GM21526 (cell line): ENCODE measurements at regions not wholly inside any gene's neighbourhood (a gene's known extent, or its start where the extent isn't known, plus 50 kb on each side); places are given as distances from the start of the nearest gene placed in this dataset.
"Not testable (repeated sequence)": the region's sequence is repeated elsewhere in the genome, so short reads cannot be mapped to it uniquely, and the experiment has no call there.

Experiments used
- ATAC-seq: cut with Tn5 transposase; IDR thresholded peaks from one replicate; pipeline ENCODE4 v1.9.1; 2021; ENCODE audit warnings: moderate library complexity; ENCODE audit not compliant: unreplicated experiment, low FRiP score

GRCh38 chr12:124675881-124676713 lies 108.7 kb upstream of the NCOR2 start:
- no peak for ATAC-seq

DNA sequence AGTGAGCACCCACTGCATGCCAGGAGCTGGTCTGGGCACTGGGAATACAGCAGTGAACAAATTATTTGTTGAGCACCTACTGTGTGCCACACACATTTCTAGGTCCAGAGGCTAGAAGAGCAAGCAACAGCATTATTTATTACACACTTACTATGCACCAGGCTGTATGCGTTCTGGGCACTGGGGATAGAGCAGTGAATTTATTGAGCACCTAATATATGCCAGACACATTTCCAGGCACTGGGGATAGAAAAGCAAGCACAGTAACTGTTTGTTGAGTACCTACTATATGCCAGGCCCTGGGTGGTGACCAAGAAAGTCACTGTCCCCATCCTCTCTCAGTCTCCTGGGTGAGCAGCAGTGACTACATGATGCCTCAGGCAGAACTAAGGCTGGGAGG lies 107.5 kb upstream of the NCOR2 start:
- ATAC-seq, result no peak

GRCh38 chr12:124673801-124674617 lies 106.6 kb upstream of the NCOR2 start:
- no peak for ATAC-seq

- not testable (repeated sequence) for ATAC-seq
Measured at GRCh38 chr12:124669271-124669721, 101.9 kb upstream of the NCOR2 start.

DNA sequence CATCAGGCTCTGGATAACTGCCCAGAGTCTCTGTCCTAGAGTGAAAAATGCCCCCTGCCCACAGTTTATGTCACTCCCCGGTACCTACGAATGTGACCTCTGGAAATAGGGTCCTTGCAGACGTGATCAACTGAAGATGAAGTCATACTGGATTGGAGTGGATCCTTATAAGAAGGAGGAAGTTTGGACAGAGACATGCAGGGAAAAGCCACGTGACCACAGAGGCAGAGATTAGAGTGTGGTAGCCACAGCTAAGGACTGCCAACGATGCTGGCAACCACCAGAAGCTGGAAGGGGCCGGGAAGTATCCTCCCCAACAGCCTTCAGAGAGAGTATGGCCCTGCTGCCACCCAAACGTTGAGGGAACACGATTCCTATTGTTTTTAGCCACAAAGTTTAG lies 101.2 kb upstream of the NCOR2 start:
- no peak for ATAC-seq

DNA sequence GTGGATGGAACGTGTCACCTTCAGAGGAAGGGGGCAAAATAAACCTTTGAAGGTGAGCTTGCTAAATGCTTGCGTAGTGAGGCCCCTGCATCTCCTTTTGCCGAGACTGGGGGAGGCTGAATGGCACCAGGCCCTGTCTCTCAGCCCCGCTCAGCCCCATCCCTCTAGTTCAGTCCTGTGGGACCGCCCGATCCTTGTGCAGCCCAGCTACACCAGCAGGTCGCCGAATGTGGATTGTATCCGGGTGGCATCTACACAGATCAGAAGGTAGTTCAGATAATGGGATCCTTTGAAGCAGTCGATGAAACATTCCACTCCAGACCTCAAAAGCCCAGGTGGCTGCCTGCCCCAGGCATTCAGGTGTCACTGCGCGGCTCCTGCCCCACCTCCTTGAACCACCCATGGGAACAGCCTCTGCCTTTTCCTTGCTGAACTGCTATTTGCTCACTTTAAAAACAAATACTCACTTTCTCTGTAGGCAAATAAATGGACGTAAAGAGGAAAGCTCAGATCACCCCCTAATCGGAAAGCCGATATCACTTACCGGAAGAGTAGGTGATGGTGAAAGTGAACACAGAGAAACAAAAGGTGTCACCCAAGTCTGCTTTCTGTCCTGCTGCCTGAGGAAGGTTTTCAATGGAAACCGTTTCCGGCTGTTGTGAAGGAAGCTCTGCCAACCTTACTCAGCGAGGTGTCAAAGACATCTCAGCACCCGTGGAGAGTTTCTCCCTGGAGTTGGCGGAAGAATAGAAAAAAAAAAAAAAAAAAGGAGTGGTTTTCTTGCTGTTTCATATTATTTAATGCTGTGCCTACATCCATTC lies 100.3 kb upstream of the NCOR2 start:
- no peak for ATAC-seq

DNA sequence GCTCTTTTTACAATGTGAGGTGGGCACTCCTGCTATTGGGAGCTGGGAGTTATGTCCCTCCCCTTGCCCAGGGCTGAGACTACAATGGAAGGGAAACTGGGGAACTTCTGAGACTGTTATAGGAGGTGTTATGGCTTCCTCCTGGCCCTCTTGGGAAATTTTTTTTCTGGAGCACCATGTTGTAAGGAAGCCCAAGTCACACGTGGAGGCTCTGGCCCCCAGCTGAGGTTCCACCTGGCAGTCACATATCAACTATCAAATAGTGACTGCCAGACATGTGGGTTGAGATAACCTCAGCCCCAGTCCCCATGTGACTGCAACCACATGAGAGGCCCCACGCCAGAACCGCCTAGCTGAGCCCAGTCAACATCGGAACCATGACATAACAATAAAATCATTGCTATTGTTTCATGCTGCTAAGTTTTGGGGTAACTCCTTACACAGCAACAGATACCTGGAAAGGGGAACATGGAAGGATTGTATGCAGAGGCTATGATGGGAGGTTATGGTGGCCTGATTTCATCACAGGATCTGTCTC lies 99.4 kb upstream of the NCOR2 start:
- no peak for ATAC-seq

DNA sequence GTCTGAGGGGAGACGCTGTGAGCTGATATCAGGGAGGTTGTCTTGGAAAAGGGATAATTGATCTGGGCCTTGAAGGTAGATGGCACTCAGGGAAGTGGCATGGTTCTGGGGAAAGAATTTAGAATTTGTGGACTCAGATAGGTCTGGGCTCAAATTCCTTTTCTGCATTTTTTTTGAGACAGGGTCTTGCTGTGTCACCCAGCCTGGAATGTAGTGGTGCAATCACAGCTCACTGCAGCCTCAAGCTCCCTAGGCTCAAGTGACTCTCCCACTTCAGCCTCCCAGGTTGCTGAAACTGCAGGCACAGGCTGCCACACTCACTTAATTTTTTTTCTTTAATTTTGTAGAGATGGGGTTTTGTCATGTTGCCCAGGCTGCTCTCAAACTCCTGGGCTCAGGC lies 98.1 kb upstream of the NCOR2 start:
- ATAC-seq, result no peak

DNA sequence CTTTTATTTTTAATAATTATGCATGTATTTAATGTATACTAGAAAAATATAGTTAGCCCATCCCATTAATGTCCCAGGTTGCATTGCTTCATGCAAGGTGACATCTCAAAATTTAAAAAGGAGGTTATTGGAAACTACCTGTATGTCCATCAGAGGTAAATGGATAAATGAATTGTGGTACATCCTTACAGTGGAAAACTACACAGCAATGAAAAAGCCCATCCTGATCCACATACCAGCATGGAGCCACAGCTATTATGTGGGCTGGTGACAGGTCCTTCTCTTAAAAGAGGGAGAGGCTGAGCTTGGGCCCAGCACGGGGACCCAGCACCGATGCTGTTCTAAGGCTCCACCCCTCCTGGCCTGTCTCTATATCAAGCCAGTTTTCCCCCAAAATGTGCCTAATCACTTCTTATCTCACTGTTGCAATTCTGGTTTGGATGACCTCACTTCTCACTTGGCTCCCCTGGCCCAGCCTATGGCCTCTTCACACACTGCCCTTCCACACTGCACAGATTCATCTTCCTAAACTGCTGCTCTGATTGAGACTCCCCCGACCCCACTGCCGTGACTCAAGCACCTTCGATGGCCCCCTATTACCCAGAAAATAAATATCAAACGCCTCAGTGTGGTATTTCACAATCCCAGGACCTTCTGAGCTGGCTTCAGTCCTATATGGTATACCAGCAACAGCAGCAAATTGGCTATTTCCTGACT lies 97.1 kb upstream of the NCOR2 start:
- no peak for ATAC-seq

DNA sequence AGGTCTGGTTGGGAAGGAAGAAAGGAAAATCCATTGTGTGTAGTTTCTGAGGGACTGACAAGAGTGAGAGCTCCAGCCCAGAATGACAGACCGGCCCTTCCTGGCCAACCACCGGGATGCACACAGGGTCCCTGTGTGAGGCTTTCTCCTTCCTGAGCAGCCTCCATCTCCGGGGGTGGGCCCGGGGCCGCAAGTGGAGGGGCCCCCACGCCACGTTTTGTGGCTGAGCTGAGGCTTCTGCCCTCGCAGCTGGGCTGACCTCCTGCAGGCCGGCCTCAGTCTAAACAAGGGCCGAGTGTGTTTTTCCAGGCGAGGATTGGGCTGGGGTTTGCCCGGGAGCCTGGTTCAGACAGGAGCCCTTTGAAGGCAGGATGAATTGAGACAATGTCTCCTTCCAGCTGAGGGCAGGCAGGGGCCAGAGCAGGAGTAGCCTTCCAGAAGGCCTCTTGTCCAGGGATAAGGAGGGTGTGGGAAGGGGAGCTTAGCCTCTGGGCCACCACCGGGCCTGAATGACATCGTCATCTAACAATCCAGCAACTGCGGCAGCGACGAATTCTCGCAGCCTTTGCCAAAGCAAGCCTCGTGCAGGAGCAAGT lies 96.5 kb upstream of the NCOR2 start:
- ATAC-seq, result no peak

DNA sequence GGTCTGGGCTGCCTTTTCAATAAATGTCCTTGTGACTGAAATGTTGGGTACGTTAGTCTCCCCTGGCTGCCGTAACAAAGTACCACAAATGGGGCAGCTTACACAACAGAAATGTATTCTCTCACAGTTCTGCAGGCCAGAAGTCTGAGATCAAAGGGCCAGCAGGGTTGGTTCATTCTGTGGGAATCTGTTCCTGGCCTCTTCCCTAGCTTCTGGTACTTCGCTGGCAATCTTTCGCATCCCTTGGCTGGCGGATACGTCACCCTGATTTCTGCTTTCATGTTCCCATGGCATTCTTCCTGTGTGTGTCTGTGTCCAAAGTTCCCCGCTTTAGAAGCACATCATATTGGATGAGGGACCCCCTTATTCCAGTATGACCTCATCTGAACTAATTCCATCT lies 95.8 kb upstream of the NCOR2 start:
- ATAC-seq, result no peak

- ATAC-seq, result no peak
Measured at GRCh38 chr12:124661341-124661740, 93.9 kb upstream of the NCOR2 start.

DNA sequence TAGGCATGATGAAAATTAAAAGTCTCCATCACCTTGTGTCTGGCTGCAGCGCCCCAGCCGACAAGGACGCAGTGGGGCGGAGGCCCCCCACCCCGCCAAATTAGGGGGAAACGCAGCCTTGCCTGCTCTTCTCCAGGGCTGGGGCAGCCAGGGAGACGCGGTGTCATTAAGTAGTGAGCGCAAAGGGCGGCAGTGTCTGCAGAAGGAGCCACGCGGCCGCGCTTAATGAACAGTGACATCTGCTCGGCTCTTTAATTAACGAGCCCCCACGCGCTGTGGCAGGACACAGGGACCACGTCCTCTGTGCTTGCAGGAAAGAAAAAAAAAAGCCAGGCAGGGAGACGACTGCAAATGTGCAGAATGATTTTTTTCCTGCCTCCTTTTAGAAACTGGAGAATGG lies 93.4 kb upstream of the NCOR2 start:
- no peak for ATAC-seq

- ATAC-seq, result no peak
Measured at GRCh38 chr12:124658806-124659402, 91.5 kb upstream of the NCOR2 start.

DNA sequence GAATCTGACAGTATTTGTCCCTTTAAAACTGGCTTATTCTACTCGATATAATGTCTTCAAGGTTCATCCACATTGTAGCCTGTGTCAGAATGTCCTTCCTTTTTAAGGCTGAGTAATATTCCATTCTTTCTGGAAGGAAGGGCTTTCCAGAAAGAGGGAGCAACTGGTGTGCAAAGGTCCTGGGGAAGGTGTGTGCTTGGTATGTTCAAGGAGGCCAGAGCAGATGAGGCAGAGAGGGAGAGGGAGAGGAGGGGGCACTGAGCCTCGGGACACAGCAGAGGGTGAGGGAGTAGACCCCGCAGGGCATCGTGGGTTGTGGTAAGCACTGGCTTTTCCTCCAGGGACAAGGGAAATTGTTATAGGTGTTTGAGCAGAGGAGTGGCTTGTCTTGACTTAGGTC lies 90.9 kb upstream of the NCOR2 start:
- no peak for ATAC-seq

GRCh38 chr12:124656947-124657434 lies 89.6 kb upstream of the NCOR2 start:
- no peak for ATAC-seq

DNA sequence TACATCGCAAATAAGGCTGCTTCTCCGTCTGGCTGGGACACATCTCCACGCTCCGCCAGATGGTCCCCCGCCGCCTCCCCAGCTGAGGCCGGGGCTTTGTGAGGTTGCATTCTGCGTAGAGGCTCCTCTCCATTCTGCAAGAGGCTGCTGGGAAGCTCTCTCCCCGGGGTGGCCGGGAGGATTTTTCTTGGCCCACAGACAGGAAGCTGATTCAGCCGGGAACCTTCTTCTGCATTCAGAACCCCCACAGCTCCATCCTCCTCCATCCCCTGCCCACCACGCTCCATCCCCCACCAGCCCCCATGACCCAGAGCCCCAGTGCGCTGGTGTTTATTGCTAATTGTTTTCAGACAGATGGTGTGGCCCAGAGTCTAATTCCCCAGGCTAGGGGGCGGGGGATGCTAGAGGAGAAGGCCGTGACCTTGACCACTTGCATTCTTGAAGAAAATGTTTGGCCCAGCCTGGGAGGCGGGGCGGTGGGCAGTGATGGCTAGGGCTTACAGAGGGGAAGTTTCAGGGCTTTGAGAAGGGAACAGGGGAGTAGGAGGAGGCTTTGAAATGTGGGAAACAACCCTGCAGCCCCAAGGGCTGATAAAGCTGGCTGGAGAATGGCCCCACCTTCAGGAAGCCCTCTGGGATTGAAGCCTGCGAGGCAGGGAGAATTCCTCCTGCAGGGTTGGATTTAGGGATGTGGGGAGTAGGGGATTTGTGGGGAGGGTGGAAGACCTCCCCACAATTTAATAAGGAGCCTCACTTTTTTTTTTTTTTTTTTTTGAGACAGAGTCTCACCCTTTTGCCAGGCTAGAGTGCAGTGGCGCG lies 88.5 kb upstream of the NCOR2 start:
- ATAC-seq, result no peak

GRCh38 chr12:124655048-124655697 lies 87.8 kb upstream of the NCOR2 start:
- no peak for ATAC-seq
